ENCODE measurements at regions not wholly inside any gene's neighbourhood (a gene's known extent, or its start where the extent isn't known, plus 50 kb on each side); places are given as distances from the start of the nearest gene placed in this dataset.
"Not testable (repeated sequence)": the region's sequence is repeated elsewhere in the genome, so short reads cannot be mapped to it uniquely, and the experiment has no call there.

GRCh38 chr1:82064691-82065090 lies 264.0 kb downstream of the ADGRL2 start:
- H3K4me3 ChIP-seq (ENCODE audit: low read depth, low read length), result no peak overlapping the region
- no peak for TF ChIP-seq CTCF (IDR thresholded peaks at IDR 0.05; ENCODE audit: low read depth, low read length, missing control alignments)
- no peak for DNase-seq (ENCODE audit: low read depth)

DNA sequence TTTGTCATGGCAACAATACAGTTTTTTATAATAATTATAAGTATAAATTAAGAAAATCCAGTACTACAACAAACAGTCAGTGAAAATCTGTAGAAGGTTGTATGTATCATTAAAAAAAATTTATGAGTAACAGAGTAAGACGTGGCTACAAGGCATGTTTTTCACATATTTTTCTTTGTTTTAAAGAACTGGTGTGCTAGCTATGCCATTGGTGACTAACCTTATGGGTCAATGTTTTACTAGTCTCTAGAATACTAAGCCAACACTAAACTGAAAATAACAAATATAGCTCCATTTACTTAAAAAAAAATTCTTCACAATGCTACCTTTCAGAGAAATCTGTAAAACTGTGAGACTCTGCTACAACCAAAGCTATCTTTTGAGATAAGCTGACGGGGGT lies 261.5 kb downstream of the ADGRL2 start:
- H3K4me3 ChIP-seq (ENCODE audit: low read depth, low read length), result no peak overlapping the region
- TF ChIP-seq CTCF (IDR thresholded peaks at IDR 0.05; ENCODE audit: low read depth, low read length, missing control alignments), result no peak
- DNase-seq (ENCODE audit: low read depth), result no peak

GRCh38 chr1:82059959-82060358 lies 259.2 kb downstream of the ADGRL2 start:
- TF ChIP-seq CTCF (IDR thresholded peaks at IDR 0.05; ENCODE audit: low read depth, low read length, missing control alignments), result no peak
- no peak overlapping the region for H3K4me3 ChIP-seq (ENCODE audit: low read depth, low read length)
- DNase-seq (ENCODE audit: low read depth), result no peak

DNA sequence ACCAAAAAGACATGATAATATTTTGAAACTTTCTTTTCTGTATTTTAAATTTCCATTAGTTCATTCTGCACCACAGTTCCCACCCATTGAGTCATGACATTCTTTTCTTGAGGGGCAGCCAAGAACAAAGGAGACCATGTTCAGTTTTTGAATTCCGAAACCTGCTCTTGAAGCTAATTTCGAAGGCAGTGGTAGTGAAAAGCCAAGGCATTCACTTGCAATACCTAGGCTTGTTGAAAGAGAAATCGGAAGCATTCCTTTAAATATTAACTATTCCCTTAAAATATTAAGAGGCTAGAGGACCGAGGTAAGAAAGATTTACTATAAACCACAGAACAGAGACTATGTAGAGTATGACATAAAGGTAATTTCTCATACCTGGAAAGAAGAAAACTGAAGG lies 256.3 kb downstream of the ADGRL2 start:
- TF ChIP-seq CTCF (IDR thresholded peaks at IDR 0.05; ENCODE audit: low read depth, low read length, missing control alignments), result no peak
- H3K4me3 ChIP-seq (ENCODE audit: low read depth, low read length), result no peak overlapping the region
- no peak for DNase-seq (ENCODE audit: low read depth)

- DNase-seq (ENCODE audit: low read depth); H3K4me3 ChIP-seq (ENCODE audit: low read depth, low read length): not testable (repeated sequence)
These were observed 254.6 kb downstream of the ADGRL2 start for GRCh38 chr1:82055375-82055774.

DNA sequence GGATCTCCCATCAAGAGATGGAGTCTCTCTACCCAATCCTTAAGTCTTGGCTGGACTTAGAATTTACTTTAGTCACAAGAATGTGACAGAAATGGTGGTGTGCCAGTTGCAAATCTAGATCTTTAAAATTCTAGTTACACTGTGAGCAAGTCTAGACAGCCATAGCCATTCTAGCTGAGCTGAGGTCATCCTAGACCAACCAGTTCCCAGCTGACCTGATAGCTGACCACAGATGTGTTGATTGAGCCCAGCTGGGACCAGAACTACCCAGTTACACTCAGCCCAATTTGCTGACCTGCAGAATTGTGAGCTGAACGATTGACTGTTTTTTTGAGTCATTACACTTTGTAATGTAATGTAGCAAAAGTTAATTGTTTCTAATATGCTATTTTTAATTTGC lies 251.8 kb downstream of the ADGRL2 start:
- no peak for TF ChIP-seq CTCF (IDR thresholded peaks at IDR 0.05; ENCODE audit: low read depth, low read length, missing control alignments)
- H3K4me3 ChIP-seq (ENCODE audit: low read depth, low read length), result no peak overlapping the region
- DNase-seq (ENCODE audit: low read depth), result no peak

- H3K4me3 ChIP-seq (ENCODE audit: low read depth, low read length), result no peak overlapping the region
- DNase-seq (ENCODE audit: low read depth), result no peak
- no peak for TF ChIP-seq CTCF (IDR thresholded peaks at IDR 0.05; ENCODE audit: low read depth, low read length, missing control alignments)
These were observed 247.9 kb downstream of the ADGRL2 start for GRCh38 chr1:82048596-82048995.

DNA sequence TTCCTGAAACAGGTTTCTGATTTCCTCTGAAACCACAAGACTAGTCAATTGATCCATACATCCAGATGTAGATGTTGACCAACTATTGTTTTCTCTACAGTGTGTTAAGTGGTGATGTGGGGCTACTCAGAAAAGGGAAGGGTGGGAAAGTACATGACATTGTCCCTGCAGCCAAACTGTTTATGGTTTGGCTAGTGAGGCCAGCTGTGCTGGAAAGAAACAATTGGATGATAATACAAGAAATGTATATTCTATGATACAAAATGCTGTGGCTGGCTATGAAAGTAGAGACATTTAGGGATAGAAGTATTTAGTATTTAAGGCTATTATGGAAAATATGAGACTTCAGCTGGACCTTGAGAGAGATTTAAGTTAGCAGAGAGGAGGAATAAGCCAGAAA lies 244.5 kb downstream of the ADGRL2 start:
- no peak overlapping the region for H3K4me3 ChIP-seq (ENCODE audit: low read depth, low read length)
- no peak for DNase-seq (ENCODE audit: low read depth)
- no peak for TF ChIP-seq CTCF (IDR thresholded peaks at IDR 0.05; ENCODE audit: low read depth, low read length, missing control alignments)

All from GM12864 (cell line).